CD4-positive, alpha-beta T cell treated with Interleukin-10 for 1 hour (primary cell): ENCODE measurements at regions not wholly inside any gene's neighbourhood (a gene's known extent, or its start where the extent isn't known, plus 50 kb on each side); places are given as distances from the start of the nearest gene placed in this dataset.
"Not testable (repeated sequence)": the region's sequence is repeated elsewhere in the genome, so short reads cannot be mapped to it uniquely, and the experiment has no call there.

Experiments used
- DNase-seq: peaks from one replicate; pipeline ENCODE4 v3.0.0-alpha.2; 2020

- DNase-seq: not testable (repeated sequence)
Measured at GRCh38 chr7:155932324-155932723, 120.1 kb upstream of the SHH start.

DNA sequence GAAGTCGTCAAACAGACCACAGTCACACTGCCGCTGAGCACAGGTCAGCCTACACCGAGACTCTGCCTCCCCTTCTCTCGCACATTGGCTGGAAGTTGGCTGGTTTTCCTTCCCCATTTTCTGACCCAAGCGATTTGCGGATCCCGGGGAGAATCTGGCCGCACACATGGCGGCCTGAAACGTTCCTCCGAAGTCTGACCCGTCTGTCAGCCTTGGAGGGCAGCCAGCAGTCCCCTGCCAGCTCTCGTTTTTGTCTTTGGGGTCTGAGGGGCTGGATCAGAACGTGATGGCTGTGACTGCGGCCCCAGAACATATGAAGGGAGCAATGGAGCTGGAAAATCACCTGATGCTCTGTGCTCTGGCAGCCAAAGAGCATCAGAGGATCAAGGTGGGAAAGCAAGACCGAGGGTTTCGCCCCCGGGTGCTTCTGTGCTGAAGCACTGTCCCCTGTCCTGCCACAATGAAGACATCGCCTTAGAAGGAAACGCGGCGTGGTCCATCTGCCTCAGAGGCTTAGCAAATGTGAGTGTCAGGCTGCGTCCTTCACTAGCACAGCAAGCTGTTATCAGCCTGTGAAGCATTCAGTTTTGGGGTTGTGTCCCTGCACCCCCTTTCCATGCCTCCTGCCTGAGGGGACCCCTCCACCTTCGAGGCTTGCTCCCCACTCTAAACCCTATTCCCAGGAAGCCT, 119.3 kb upstream of the SHH start:
- DNase-seq: no peak

GRCh38 chr7:155930527-155930926, 118.3 kb upstream of the SHH start:
- no peak for DNase-seq

GRCh38 chr7:155930061-155930460, 117.8 kb upstream of the SHH start:
- no peak for DNase-seq

- DNase-seq: no peak
Measured at GRCh38 chr7:155928583-155928982, 116.3 kb upstream of the SHH start.

DNA sequence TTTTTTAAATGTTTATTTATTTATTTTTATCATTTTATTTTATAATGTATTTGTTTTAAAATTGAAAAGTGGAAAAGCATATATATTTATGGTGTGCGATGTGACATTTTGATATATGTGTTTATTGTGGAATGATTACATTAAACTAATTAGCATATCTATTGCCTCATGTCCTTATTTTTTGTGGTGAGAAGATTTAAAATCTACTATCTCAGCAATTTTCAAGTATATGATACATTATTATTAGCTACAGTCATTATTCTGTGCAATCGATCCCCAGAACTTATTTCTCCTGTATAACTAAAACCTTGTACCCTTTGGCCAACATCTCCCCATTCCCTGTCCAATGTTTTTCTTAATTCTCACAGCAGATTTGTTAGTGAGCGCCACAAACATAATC, 115.6 kb upstream of the SHH start:
- DNase-seq: no peak

- DNase-seq: no peak
Measured at GRCh38 chr7:155925682-155926081, 113.4 kb upstream of the SHH start.

GRCh38 chr7:155922067-155922816, 110.0 kb upstream of the SHH start:
- DNase-seq: no peak

DNA sequence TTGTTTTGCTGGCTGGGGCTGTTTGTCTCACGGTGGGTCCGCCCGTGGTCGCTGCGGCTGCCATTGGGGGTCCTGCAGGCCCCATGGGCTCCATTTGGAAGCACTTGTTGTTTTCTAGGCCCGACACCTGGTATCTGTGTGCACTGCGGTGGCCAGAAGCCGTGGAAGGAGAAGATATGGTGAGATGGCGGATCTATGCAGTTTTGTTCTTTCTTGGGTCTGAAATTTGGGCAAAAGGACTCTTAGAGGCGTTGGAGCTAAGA, 109.5 kb upstream of the SHH start:
- DNase-seq: no peak

GRCh38 chr7:155921086-155921803, 109.0 kb upstream of the SHH start:
- no peak for DNase-seq

GRCh38 chr7:155920068-155920461, 107.8 kb upstream of the SHH start:
- DNase-seq: no peak

- no peak for DNase-seq
Measured at GRCh38 chr7:155919391-155920067, 107.3 kb upstream of the SHH start.

DNA sequence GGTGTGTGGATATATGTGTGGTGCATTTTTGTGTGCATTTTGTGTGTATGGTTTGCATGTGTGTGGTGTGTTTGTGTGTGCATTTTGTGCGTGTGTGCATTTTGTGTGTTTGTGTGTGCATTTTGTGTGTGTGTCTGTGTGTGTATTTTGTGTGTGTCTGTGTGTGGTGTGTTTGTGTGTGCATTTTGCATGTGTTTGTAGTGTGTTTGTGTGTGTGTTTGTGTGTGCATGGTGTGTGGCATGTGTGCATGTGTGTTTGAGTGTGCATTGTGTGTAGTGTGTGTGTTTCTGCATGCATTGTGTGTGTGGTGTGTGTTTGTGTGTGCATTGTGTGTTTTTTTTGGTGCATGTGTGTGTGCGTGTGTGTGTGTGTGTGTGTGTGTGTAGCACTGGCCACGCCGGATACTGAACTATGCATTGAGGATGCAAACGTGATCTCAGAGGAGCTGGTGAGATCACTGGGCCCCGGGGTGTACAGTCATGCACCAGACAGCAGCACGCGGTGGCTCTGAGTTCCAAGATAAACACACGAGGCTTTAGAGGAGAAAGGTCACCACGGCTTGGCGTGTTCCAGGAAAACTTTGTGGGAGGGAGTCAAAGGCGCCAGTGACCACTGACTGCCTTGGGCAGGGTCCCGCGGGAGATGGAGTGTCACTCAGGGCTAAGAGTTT, 106.6 kb upstream of the SHH start:
- DNase-seq: no peak

- DNase-seq: no peak
Measured at GRCh38 chr7:155917836-155918430, 105.7 kb upstream of the SHH start.

DNA sequence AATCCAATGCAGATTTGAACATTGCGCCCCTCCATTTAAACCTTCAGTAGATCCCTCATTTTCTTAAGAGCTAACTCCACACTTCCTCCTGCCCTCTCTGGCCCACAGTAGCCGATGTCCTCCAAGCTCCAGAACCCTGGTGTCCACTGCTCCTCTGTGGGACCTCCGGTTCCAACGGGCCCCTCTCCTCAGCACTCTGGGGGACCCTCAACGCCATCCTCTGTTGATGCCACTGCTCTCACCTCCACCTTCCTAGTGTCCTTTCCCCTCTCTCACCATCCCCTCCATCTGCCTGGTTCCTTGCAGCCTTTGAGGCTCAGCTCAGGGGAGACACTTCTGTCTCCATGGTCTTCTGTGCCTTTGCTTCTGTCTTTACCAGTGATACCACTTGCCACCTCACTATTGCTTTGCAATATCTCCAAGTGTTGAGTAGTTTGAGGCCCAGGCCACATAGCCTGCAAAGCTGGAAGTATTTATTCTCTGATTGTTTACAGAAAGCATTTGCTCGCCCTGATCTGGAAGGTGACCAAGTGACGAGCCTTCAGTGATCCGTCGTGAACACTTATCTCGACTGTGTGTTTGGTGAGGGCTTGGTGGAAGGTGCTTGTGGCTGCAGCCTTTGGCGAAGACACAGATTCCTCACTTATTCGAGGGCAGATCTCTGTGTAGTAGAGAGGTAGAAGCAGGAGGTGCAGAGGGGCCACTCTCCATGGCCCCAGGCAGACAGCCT, 104.8 kb upstream of the SHH start:
- no peak for DNase-seq

GRCh38 chr7:155914341-155914740, 102.1 kb upstream of the SHH start:
- DNase-seq: no peak

GRCh38 chr7:155913719-155914118, 101.5 kb upstream of the SHH start:
- no peak for DNase-seq

GRCh38 chr7:155913291-155913690, 101.0 kb upstream of the SHH start:
- DNase-seq: no peak

- DNase-seq: no peak
Measured at GRCh38 chr7:155911471-155912105, 99.3 kb upstream of the SHH start.

GRCh38 chr7:155908385-155908784, 96.1 kb upstream of the SHH start:
- DNase-seq: no peak

DNA sequence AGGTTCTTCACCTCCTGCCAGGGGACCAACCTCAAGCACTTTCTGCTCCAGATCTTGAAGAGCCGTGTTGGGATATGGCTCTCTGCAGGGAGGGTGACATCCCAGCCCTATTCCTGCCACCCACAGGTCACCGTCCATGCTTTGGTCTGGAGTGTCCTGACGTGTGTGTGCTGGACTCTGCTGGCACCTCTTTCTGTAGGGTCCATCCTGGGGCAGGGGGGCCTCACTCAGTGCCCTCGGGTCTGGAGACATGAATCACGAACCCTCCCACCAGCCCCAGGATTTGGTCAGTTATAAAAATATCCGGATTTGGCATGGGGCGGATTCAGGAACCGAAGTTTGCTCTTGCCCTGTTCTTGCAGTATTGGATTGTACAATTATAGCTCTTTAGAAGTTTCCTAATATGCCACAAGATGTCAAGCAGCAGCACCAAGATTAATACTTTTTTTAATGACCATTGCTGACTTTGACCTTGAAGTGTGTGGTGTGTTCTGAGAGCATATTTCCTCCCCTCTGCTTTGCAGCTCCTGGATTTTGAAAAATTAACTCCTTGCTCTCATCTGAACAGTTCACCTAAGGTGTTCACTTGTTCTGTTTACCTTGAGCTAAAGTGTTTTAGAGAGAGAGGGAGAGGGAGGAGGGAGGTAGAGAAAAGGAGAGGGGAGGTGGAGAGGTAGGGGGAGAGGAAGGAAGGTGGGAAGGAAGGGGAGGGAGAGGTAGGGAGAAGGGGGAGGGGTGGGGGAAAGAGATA, 95.4 kb upstream of the SHH start:
- DNase-seq: no peak
